ENCODE measurements at regions not wholly inside any gene's neighbourhood (a gene's known extent, or its start where the extent isn't known, plus 50 kb on each side); places are given as distances from the start of the nearest gene placed in this dataset.
"Not testable (repeated sequence)": the region's sequence is repeated elsewhere in the genome, so short reads cannot be mapped to it uniquely, and the experiment has no call there.

- H3K4me3 Mint-ChIP-seq (ENCODE audit: unreplicated experiment): no peak overlapping the region
- peaks cover 10% of the 10 kb centered on the region for H3K27me3 Mint-ChIP-seq (ENCODE audit: unreplicated experiment)
- no peak for DNase-seq (ENCODE audit: extremely low spot score, unreplicated experiment)
- H3K36me3 Mint-ChIP-seq (ENCODE audit: unreplicated experiment): no peaks in the 10 kb centered on the region
- no peak overlapping the region for H3K27ac Mint-ChIP-seq (ENCODE audit: unreplicated experiment)
- TF ChIP-seq, protein P1, sequence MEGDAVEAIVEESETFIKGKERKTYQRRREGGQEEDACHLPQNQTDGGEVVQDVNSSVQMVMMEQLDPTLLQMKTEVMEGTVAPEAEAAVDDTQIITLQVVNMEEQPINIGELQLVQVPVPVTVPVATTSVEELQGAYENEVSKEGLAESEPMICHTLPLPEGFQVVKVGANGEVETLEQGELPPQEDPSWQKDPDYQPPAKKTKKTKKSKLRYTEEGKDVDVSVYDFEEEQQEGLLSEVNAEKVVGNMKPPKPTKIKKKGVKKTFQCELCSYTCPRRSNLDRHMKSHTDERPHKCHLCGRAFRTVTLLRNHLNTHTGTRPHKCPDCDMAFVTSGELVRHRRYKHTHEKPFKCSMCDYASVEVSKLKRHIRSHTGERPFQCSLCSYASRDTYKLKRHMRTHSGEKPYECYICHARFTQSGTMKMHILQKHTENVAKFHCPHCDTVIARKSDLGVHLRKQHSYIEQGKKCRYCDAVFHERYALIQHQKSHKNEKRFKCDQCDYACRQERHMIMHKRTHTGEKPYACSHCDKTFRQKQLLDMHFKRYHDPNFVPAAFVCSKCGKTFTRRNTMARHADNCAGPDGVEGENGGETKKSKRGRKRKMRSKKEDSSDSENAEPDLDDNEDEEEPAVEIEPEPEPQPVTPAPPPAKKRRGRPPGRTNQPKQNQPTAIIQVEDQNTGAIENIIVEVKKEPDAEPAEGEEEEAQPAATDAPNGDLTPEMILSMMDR (IDR thresholded peaks at IDR 0.05): no peak
- H3K4me1 Mint-ChIP-seq (ENCODE audit: unreplicated experiment): no peaks in the 10 kb centered on the region
- peaks cover 7% of the 10 kb centered on the region for H3K9me3 Mint-ChIP-seq (ENCODE audit: unreplicated experiment)
Measured at GRCh38 chr9:93891050-93891449, 64.1 kb downstream of the BARX1 start.

GRCh38 chr9:93890436-93890935, 64.7 kb downstream of the BARX1 start:
- H3K9me3 Mint-ChIP-seq (ENCODE audit: unreplicated experiment): peaks cover 7% of the 10 kb centered on the region
- H3K4me3 Mint-ChIP-seq (ENCODE audit: unreplicated experiment): no peak overlapping the region
- no peaks in the 10 kb centered on the region for H3K4me1 Mint-ChIP-seq (ENCODE audit: unreplicated experiment)
- no peak overlapping the region for H3K27ac Mint-ChIP-seq (ENCODE audit: unreplicated experiment)
- TF ChIP-seq, protein P1 (IDR thresholded peaks at IDR 0.05): no peak
- no peaks in the 10 kb centered on the region for H3K36me3 Mint-ChIP-seq (ENCODE audit: unreplicated experiment)
- peaks cover 10% of the 10 kb centered on the region for H3K27me3 Mint-ChIP-seq (ENCODE audit: unreplicated experiment)
- DNase-seq (ENCODE audit: extremely low spot score, unreplicated experiment): no peak

DNA sequence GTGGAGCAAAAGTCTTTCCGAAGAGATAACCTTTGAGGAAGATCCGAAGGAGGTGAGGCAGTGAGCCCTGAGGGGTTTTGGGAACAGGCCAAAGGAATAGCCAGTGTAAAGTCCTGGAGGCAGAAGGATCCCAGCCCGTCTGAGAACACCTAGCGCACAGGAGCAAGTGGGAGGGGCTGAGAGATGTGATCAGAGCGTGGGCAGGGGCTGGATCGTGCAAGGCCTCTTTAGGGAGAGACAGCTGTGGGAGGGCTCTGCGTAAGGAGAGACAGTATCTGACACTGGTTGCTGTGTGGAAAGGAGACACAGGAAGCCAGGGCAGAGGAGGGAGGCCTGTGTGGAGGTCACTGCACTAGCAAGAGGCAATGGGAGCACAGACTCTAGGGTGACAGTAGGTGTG, 68.2 kb downstream of the BARX1 start:
- TF ChIP-seq, protein P1 (IDR thresholded peaks at IDR 0.05): no peak
- Mint-ChIP-seq H3K9me3 (ENCODE audit: unreplicated experiment) (no peaks in the 10 kb centered on the region), H3K36me3 (ENCODE audit: unreplicated experiment) (no peaks in the 10 kb centered on the region)

DNA sequence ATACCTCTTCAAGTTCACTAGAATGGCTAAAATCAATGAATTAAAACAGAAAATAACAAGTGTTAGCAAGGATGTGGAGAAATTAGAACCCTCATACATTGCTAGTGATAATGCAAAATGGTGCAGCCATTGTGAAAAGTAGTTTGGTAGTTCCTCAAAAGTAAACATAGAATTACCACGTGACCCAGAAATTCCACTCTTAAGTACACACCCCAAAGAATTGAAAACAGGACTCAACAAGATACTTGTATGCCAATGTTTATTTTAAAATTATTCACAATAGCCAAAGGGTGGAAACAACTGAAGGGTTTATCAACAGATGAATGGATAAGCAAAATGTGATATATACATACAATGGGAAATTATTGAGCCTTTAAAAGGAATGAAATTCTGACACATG, 70.3 kb downstream of the BARX1 start:
- Mint-ChIP-seq H3K36me3 (ENCODE audit: unreplicated experiment) (no peaks in the 10 kb centered on the region), H3K9me3 (ENCODE audit: unreplicated experiment) (no peaks in the 10 kb centered on the region), H3K4me1 (ENCODE audit: unreplicated experiment) (no peaks in the 10 kb centered on the region), H3K27me3 (ENCODE audit: unreplicated experiment) (peaks cover 18% of the 10 kb centered on the region), H3K27ac (ENCODE audit: unreplicated experiment) (no peak overlapping the region), H3K4me3 (ENCODE audit: unreplicated experiment) (no peak overlapping the region)
- DNase-seq (ENCODE audit: extremely low spot score, unreplicated experiment): no peak
- TF ChIP-seq, protein P1 (IDR thresholded peaks at IDR 0.05): no peak

More for the DNA sequence above, 68.2 kb downstream of the BARX1 start:
- Mint-ChIP-seq H3K27ac (ENCODE audit: unreplicated experiment) (no peak overlapping the region), H3K27me3 (ENCODE audit: unreplicated experiment) (peaks cover 18% of the 10 kb centered on the region), H3K4me1 (ENCODE audit: unreplicated experiment) (no peaks in the 10 kb centered on the region), H3K4me3 (ENCODE audit: unreplicated experiment) (no peak overlapping the region)
- DNase-seq (ENCODE audit: extremely low spot score, unreplicated experiment): no peak

DNA sequence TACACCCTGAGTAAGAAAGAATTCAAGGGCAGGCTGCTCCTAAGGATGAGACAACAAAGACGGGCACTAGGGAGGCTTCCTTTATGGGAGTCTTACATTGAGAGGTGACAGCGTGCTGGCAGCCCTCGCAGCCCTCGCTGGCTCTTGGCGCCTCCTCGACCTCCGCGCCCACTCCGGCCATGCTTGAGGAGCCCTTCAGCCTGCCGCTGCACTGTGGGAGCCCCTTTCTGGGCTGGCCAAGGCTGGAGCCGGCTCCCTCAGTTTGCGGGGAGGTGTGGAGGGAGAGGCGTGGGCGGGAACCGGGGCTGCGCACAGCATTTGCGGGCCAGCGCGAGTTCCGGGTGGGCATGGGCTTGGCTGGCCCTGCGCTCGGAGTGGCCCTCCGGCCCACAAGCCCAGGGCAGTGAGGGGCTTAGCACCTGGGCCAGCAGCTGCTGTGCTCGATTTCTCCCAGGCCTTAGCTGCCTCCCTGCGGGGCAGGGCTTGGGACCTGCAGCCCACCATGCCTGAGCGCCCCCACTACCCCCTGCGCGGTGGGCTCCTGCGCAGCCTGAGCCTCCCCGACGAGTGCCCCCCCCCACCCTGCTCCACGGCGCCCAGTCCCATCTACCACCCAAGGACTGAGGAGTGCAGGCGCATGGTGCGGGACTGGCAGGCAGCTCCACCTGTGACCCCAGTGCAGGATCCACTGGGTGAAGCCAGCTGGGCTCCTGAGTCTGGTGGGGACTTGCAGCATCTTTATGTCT, 75.3 kb downstream of the BARX1 start:
- DNase-seq (ENCODE audit: extremely low spot score, unreplicated experiment): not testable (repeated sequence)

More for the DNA sequence above, 75.3 kb downstream of the BARX1 start:
- H3K4me1 Mint-ChIP-seq (ENCODE audit: unreplicated experiment); H3K27ac Mint-ChIP-seq (ENCODE audit: unreplicated experiment); H3K4me3 Mint-ChIP-seq (ENCODE audit: unreplicated experiment); H3K36me3 Mint-ChIP-seq (ENCODE audit: unreplicated experiment); H3K27me3 Mint-ChIP-seq (ENCODE audit: unreplicated experiment): not testable (repeated sequence)
- peaks cover 14% of the 10 kb centered on the region for H3K9me3 Mint-ChIP-seq (ENCODE audit: unreplicated experiment)

Measured in osteocyte (in vitro differentiated cells).